SK-N-MC (cell line): ENCODE measurements at regions not wholly inside any gene's neighbourhood (a gene's known extent, or its start where the extent isn't known, plus 50 kb on each side); places are given as distances from the start of the nearest gene placed in this dataset.

Experiments
- EZH2 ChIP-seq: fragments of 200-600 bp; sonication (generic); IDR thresholded peaks from one replicate; pipeline ENCODE4 v1.6.1; 2017; ENCODE audit warnings: antibody characterized with exemption
- POLR2AphosphoS5 ChIP-seq: IDR thresholded peaks from 2 replicates; pipeline ENCODE4 v1.6.1; 2012; ENCODE audit warnings: mild to moderate bottlenecking, low read depth, low read length, borderline replicate concordance

GRCh38 chr3:56870436-56870835 lies 68.7 kb upstream of the ARHGEF3 start:
- TF ChIP-seq EZH2, result no peak
- TF ChIP-seq POLR2AphosphoS5, result no peak
